GM12878 (cell line): ENCODE measurements at regions not wholly inside any gene's neighbourhood (a gene's known extent, or its start where the extent isn't known, plus 50 kb on each side); places are given as distances from the start of the nearest gene placed in this dataset.

Experiments
- ATAC-seq: fragments of 200-7000 bp; cut with Tn5 transposase; 3 replicates; pipeline ENCODE4 v1.9.1; 2020; ENCODE audit warnings: mild to moderate bottlenecking, moderate library complexity
- BruUV-seq: library from RNA; stranded (reverse); fragments of 400-500 nt; replicated peaks from 2 replicates; lab custom pipeline; 2021; lab: Mats Ljungman, UMichigan
- CTCF ChIA-PET: fragments of 300-600 bp; sonication (Branson Sonifier 250); formaldehyde crosslinking; extraction: SDS; loops from one replicate; lab custom pipeline; 2021; ENCODE audit warnings: inconsistent platforms; lab: Yijun Ruan, JAX
- POLR2A ChIA-PET: fragments of 350-600 bp; formaldehyde crosslinking; extraction: SDS; loops from one replicate; lab custom pipeline; 2021; ENCODE audit warnings: inconsistent platforms; lab: Charles Lee
- RAD21 ChIA-PET: fragments of 300-600 bp; sonication (Branson Sonifier 250); formaldehyde crosslinking; loops from one replicate; lab custom pipeline; 2023; ENCODE audit warnings: antibody characterized with exemption; ENCODE audit not compliant: unreplicated experiment; lab: Charles Lee
- SMC1A ChIA-PET: fragments of 300-600 bp; sonication (Branson Sonifier 250); formaldehyde crosslinking; loops from one replicate; lab custom pipeline; 2023; ENCODE audit not compliant: unreplicated experiment, uncharacterized antibody; lab: Charles Lee
- DNase-seq: peaks from one replicate; pipeline ENCODE4 v3.0.0-alpha.2; 2011; ENCODE audit warnings: low read depth, low spot score
- FAIRE-seq: peaks from 3 replicates; lab custom pipeline; 2011; peaks lifted over from hg19 to GRCh38; lab: Jason Lieb, UNC
- H2AFZ ChIP-seq: 2 replicates; pipeline ENCODE4 v1.6.0; 2011; ENCODE audit warnings: low read depth, low read length, control low read depth; ENCODE audit not compliant: control insufficient read depth
- H3K27ac ChIP-seq: 2 replicates; pipeline ENCODE4 v1.5.1; 2011; ENCODE audit warnings: control low read depth; ENCODE audit not compliant: control insufficient read depth, insufficient read depth
- H3K27me3 ChIP-seq, 2 experiments: replicated peaks in 1 of 2; 2 replicates each; pipeline versions ENCODE4 v1.6.0 to v1.6.1; 2011; ENCODE audit warnings: low read length in 1 of 2; ENCODE audit not compliant: control insufficient read depth in 2 of 2, insufficient read depth in 2 of 2
- H3K36me3 ChIP-seq, 2 experiments: 2 replicates each; pipeline ENCODE4 v1.5.1; 2011; ENCODE audit warnings: low read length in 1 of 2; ENCODE audit not compliant: control insufficient read depth in 2 of 2, insufficient read depth in 2 of 2
- H3K4me1 ChIP-seq: 2 replicates; pipeline ENCODE4 v1.6.1; 2011; ENCODE audit warnings: mild to moderate bottlenecking, low read length, moderate library complexity, mixed read lengths; ENCODE audit not compliant: control insufficient read depth, insufficient read depth
- H3K4me2 ChIP-seq: 2 replicates; pipeline ENCODE4 v1.6.0; 2011; ENCODE audit warnings: control low read depth; ENCODE audit not compliant: control insufficient read depth, insufficient read depth
- H3K4me3 ChIP-seq: fragments of 200-600 bp; sonication (generic); 2 replicates; pipeline ENCODE4 v1.5.1; 2016
- H3K79me2 ChIP-seq: 2 replicates; pipeline ENCODE4 v1.6.0; 2011; ENCODE audit warnings: low read length; ENCODE audit not compliant: control insufficient read depth, insufficient read depth
- H3K9ac ChIP-seq: 2 replicates; pipeline ENCODE4 v1.8.0; 2011; ENCODE audit warnings: low read length, control low read depth, mixed read lengths; ENCODE audit not compliant: control insufficient read depth, insufficient read depth
- H3K9me3 ChIP-seq: replicated peaks from 3 replicates; pipeline ENCODE4 v1.5.1; 2011; ENCODE audit warnings: mild to moderate bottlenecking, low read length; ENCODE audit not compliant: control insufficient read depth, insufficient read depth
- H4K20me1 ChIP-seq: 2 replicates; pipeline ENCODE4 v1.6.0; 2011; ENCODE audit not compliant: control insufficient read depth, insufficient read depth
- ASH2L ChIP-seq: fragments of 300-600, 200-600 bp; sonication (generic); IDR thresholded peaks from 2 replicates; pipeline ENCODE4 v1.6.1; 2017; ENCODE audit warnings: low read depth, mild to moderate bottlenecking, borderline replicate concordance
- CHD1 ChIP-seq: IDR thresholded peaks from 2 replicates; pipeline ENCODE4 v1.6.1; 2012; ENCODE audit warnings: low read depth, low read length, improper control_type of control experiment
- CREB1 ChIP-seq: IDR thresholded peaks from 2 replicates; pipeline ENCODE4 v1.6.1; 2012; ENCODE audit warnings: low read depth, mild to moderate bottlenecking, inconsistent platforms
- E2F4 ChIP-seq: IDR thresholded peaks from 2 replicates; pipeline ENCODE4 v1.6.1; 2012; ENCODE audit warnings: low read depth, low read length, improper control_type of control experiment
- EGR1 ChIP-seq, 2 experiments: IDR thresholded peaks; 1 replicate in 1 of 2; 2 replicates in 1 of 2; pipeline ENCODE4 v1.6.1; 2011 to 2012; ENCODE audit warnings: low read depth in 2 of 2, low read length in 2 of 2, borderline replicate concordance in 1 of 2, mild to moderate bottlenecking in 1 of 2, moderate library complexity in 1 of 2
- KAT2A ChIP-seq: conservative IDR thresholded peaks from 2 replicates; pipeline ENCODE4 v1.6.1; 2011; ENCODE audit warnings: low read depth, low read length; ENCODE audit not compliant: control insufficient read depth
- KDM1A ChIP-seq: fragments of 200-600 bp; sonication (generic); IDR thresholded peaks from 2 replicates; pipeline ENCODE4 v1.6.1; 2016; ENCODE audit warnings: borderline replicate concordance
- PAX8 ChIP-seq: fragments of 450-650 bp; IDR thresholded peaks from 2 replicates; pipeline ENCODE4 v1.6.1; 2017; ENCODE audit warnings: mild to moderate bottlenecking, moderate library complexity
- SMC3 ChIP-seq: IDR thresholded peaks from 2 replicates; pipeline ENCODE4 v1.6.1; 2011; ENCODE audit warnings: low read length, improper control_type of control experiment, borderline replicate concordance
- SRF ChIP-seq, 2 experiments: IDR thresholded peaks; 2 replicates each; pipeline ENCODE4 v1.6.1; 2011; ENCODE audit warnings: low read depth in 2 of 2, low read length in 2 of 2, mild to moderate bottlenecking in 1 of 2, moderate library complexity in 1 of 2
- TCF3 ChIP-seq: IDR thresholded peaks from 2 replicates; pipeline ENCODE4 v1.6.1; 2012; ENCODE audit warnings: low read depth, mild to moderate bottlenecking, low read length, borderline replicate concordance; ENCODE audit not compliant: insufficient read depth
- YY1 ChIP-seq: IDR thresholded peaks from 2 replicates; pipeline ENCODE4 v1.6.1; 2011; ENCODE audit warnings: low read depth, mild to moderate bottlenecking, low read length
- ZNF217 ChIP-seq: fragments of 450-650 bp; IDR thresholded peaks from 2 replicates; pipeline ENCODE4 v1.6.1; 2017; ENCODE audit warnings: antibody characterized with exemption, mild to moderate bottlenecking
- ZNF384 ChIP-seq: IDR thresholded peaks from 2 replicates; pipeline ENCODE4 v1.6.1; 2012; ENCODE audit warnings: low read depth, mild to moderate bottlenecking, low read length, improper control_type of control experiment, borderline replicate concordance
- ZSCAN29 ChIP-seq: fragments of 450-650 bp; IDR thresholded peaks from 2 replicates; pipeline ENCODE4 v1.6.1; 2017; ENCODE audit warnings: mild to moderate bottlenecking, moderate library complexity
- ZZZ3 ChIP-seq: IDR thresholded peaks from 2 replicates; pipeline ENCODE4 v1.6.1; 2011; ENCODE audit warnings: low read depth; ENCODE audit not compliant: control insufficient read depth, insufficient read length
- WGBS: methylation state at CpG from one replicate; pipeline ENCODE4 v1.1.6; 2016; ENCODE audit warnings: low lambda C conversion rate; ENCODE audit not compliant: insufficient replicate concordance, insufficient coverage; ENCODE audit errors: missing lambda C conversion rate; 5-methylcytosine and 5-hydroxymethylcytosine counted together
- in situ Hi-C: fragments of 300-500 bp; cut with MboI; formaldehyde crosslinking; loops from 9 replicates; pipeline ENCODE4 v1.14.3; 2018; ENCODE audit warnings: mixed read lengths
- intact Hi-C: fragments of 100-400 bp; cut with micrococcal nuclease; formaldehyde crosslinking; loops from one replicate; pipeline ENCODE4 v1.14.2; 2022; ENCODE audit not compliant: unreplicated experiment

- CTCF ChIA-PET = no interaction called here
- intact Hi-C loops = no loop called here
- in situ Hi-C loops = no loop called here
- Histone ChIP-seq H3K27me3 (no peaks in the 10 kb centered on the region), H4K20me1 (no peaks in the 10 kb centered on the region), H2AFZ (no peak overlapping the region), H3K27ac (no peak overlapping the region), H3K79me2 (no peaks in the 10 kb centered on the region), H3K36me3 (no peaks in the 10 kb centered on the region), H3K9me3 (no peaks in the 10 kb centered on the region), H3K4me2 (no peak overlapping the region), H3K4me3 (no peak overlapping the region), H3K4me1 (no peaks in the 10 kb centered on the region), H3K9ac (no peak overlapping the region)
- no TSS peak for BruUV-seq
- TF ChIP-seq SMC3 = no peak
- TF ChIP-seq ZNF217 = no peak
- no peak for TF ChIP-seq ZSCAN29
- no peak for TF ChIP-seq KAT2A
- TF ChIP-seq CREB1 = no peak
- no peak for TF ChIP-seq ZNF384
- TF ChIP-seq CHD1 = no peak
- no peak for TF ChIP-seq TCF3
- no peak for TF ChIP-seq KDM1A
- no peak for TF ChIP-seq EGR1 (IDR thresholded peaks at IDR 0.05; ENCODE audit: borderline replicate concordance in 1 of 2, low read depth in 2 of 2, low read length in 2 of 2)
- SMC1A ChIA-PET = no interaction called here
- POLR2A ChIA-PET = no interaction called here
- DNase-seq (no peak), ATAC-seq (no peak), FAIRE-seq (no peak)
- RAD21 ChIA-PET = no interaction called here
- 4% methylated on average over 1 of the region's 1 CpG for WGBS
These were observed 616.5 kb downstream of the TRHDE start for GRCh38 chr12:72888693-72889092.

DNA sequence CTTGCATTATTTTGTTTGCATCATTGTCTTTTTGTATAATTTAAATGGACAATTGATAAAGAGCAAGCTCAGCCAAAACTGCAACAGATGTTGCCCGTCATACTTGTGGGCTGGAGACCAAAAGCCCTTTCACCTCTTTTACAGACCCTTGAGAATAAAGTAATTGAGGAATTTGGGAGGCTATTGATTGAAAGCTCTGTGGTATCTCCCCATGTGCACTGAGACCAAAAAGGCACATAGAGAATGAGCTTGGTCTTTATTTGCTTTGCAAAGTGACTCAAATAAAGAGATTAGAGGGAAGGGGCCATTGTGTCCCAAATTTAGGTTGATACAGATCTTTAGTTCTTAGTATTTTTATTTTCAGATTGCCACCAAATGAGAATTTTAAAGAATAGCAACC, 617.6 kb downstream of the TRHDE start:
- SMC1A ChIA-PET = no interaction called here
- TF ChIP-seq ZZZ3 (no peak), PAX8 (no peak), YY1 (no peak), SRF (IDR thresholded peaks at IDR 0.05; ENCODE audit: low read depth in 2 of 2, low read length in 2 of 2) (no peak), E2F4 (no peak), ASH2L (no peak)
- TF ChIP-seq, all 136 proteins: peak for 0
- BruUV-seq = no TSS peak
- H4K20me1 ChIP-seq = no peaks in the 10 kb centered on the region
- H2AFZ ChIP-seq = no peak overlapping the region
- no peak overlapping the region for H3K4me2 ChIP-seq
- intact Hi-C loops = no loop called here
- no peak overlapping the region for H3K27ac ChIP-seq
- H3K9ac ChIP-seq = no peak overlapping the region
- RAD21 ChIA-PET = no interaction called here
- H3K4me1 ChIP-seq = no peaks in the 10 kb centered on the region
- POLR2A ChIA-PET = no interaction called here
- CTCF ChIA-PET = no interaction called here
- ATAC-seq = no peak
- no peaks in the 10 kb centered on the region for H3K27me3 ChIP-seq
- no peaks in the 10 kb centered on the region for H3K79me2 ChIP-seq
- H3K4me3 ChIP-seq = no peak overlapping the region
- no peak for DNase-seq
- FAIRE-seq = no peak
- H3K36me3 ChIP-seq = no peaks in the 10 kb centered on the region
- in situ Hi-C loops = no loop called here
- no peaks in the 10 kb centered on the region for H3K9me3 ChIP-seq
- 0% methylated on average over 1 of the region's 1 CpG for WGBS
